ENCODE measurements at regions not wholly inside any gene's neighbourhood (a gene's known extent, or its start where the extent isn't known, plus 50 kb on each side); places are given as distances from the start of the nearest gene placed in this dataset.

GRCh38 chr10:52447931-52448353 lies 133.9 kb downstream of the DKK1 start:
- peak; percentile 38 to 41 for DNase-seq (ENCODE audit: low read depth in 2 of 2)
- no peak for TF ChIP-seq CTCF (IDR thresholded peaks at IDR 0.05; ENCODE audit: low read depth, low read length)
- H3K4me3 ChIP-seq (replicated peaks in 1 of 2; ENCODE audit: low read depth in 2 of 2, low read length in 2 of 2) = no peak overlapping the region

- TF ChIP-seq CTCF (IDR thresholded peaks at IDR 0.05; ENCODE audit: low read depth, low read length) = no peak
- DNase-seq (ENCODE audit: low read depth in 2 of 2) = no peak
- no peak overlapping the region for H3K4me3 ChIP-seq (replicated peaks in 1 of 2; ENCODE audit: low read depth in 2 of 2, low read length in 2 of 2)
Measured at GRCh38 chr10:52450762-52451291, 136.7 kb downstream of the DKK1 start.

GRCh38 chr10:52451817-52452216 lies 137.7 kb downstream of the DKK1 start:
- peak; percentile 52 to 85 for DNase-seq (ENCODE audit: low read depth in 2 of 2)
- H3K4me3 ChIP-seq (replicated peaks in 1 of 2; ENCODE audit: low read depth in 2 of 2, low read length in 2 of 2) = no peak overlapping the region

GRCh38 chr10:52452600-52453493 lies 138.8 kb downstream of the DKK1 start:
- no peak overlapping the region for H3K4me3 ChIP-seq (replicated peaks in 1 of 2; ENCODE audit: low read depth in 2 of 2, low read length in 2 of 2)
- no peak for TF ChIP-seq CTCF (IDR thresholded peaks at IDR 0.05; ENCODE audit: low read depth, low read length)
- no peak for DNase-seq (ENCODE audit: low read depth in 2 of 2)

More at GRCh38 chr10:52451817-52452216, 137.7 kb downstream of the DKK1 start:
- peak; percentile 3 for TF ChIP-seq CTCF (IDR thresholded peaks at IDR 0.05; ENCODE audit: low read depth, low read length)

- DNase-seq (ENCODE audit: low read depth in 2 of 2) = no peak
- no peak overlapping the region for H3K4me3 ChIP-seq (replicated peaks in 1 of 2; ENCODE audit: low read depth in 2 of 2, low read length in 2 of 2)
- no peak for TF ChIP-seq CTCF (IDR thresholded peaks at IDR 0.05; ENCODE audit: low read depth, low read length)
Measured at GRCh38 chr10:52453501-52453900, 139.4 kb downstream of the DKK1 start.

GRCh38 chr10:52454491-52454890 lies 140.4 kb downstream of the DKK1 start:
- no peak overlapping the region for H3K4me3 ChIP-seq (replicated peaks in 1 of 2; ENCODE audit: low read depth in 2 of 2, low read length in 2 of 2)
- TF ChIP-seq CTCF (IDR thresholded peaks at IDR 0.05; ENCODE audit: low read depth, low read length) = no peak
- DNase-seq (ENCODE audit: low read depth in 2 of 2) = no peak

Data from cardiac fibroblast (primary cell).